22Rv1 (cell line): ENCODE measurements at regions not wholly inside any gene's neighbourhood (a gene's known extent, or its start where the extent isn't known, plus 50 kb on each side); places are given as distances from the start of the nearest gene placed in this dataset.

Experiments used
- H3K27ac ChIP-seq: fragments of 450-650 bp; 2 replicates; pipeline ENCODE4 v1.5.1; 2017
- ZFX ChIP-seq: fragments of 450-650 bp; IDR thresholded peaks from 2 replicates; pipeline ENCODE4 v1.6.1; 2017; ENCODE audit warnings: antibody characterized with exemption, borderline replicate concordance
- TF ChIP-seq, protein P1 (sequence below): fragments of 450-650 bp; IDR thresholded peaks from 2 replicates; pipeline ENCODE4 v1.5.1; 2017; ENCODE audit warnings: mild to moderate bottlenecking

DNA sequence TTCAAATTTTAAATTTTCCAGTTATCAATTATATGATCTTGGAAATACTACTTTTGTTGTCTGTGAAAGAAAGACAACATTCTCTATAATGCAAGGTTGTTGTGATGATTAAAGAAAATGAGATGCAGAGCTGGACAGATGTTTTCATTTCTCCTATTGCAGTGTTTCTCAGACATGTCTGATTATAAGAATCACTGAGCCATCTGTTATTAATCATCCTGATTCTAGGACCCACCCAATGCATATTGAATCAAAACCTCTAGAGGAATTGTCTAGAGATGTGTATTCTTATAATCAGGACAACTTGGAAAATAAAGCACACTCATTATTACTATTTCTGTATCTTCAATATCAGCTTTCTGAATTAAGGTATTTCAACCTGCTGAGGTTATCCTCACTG is 121.1 kb upstream of the ASTN2 start:
- TF ChIP-seq, protein P1, sequence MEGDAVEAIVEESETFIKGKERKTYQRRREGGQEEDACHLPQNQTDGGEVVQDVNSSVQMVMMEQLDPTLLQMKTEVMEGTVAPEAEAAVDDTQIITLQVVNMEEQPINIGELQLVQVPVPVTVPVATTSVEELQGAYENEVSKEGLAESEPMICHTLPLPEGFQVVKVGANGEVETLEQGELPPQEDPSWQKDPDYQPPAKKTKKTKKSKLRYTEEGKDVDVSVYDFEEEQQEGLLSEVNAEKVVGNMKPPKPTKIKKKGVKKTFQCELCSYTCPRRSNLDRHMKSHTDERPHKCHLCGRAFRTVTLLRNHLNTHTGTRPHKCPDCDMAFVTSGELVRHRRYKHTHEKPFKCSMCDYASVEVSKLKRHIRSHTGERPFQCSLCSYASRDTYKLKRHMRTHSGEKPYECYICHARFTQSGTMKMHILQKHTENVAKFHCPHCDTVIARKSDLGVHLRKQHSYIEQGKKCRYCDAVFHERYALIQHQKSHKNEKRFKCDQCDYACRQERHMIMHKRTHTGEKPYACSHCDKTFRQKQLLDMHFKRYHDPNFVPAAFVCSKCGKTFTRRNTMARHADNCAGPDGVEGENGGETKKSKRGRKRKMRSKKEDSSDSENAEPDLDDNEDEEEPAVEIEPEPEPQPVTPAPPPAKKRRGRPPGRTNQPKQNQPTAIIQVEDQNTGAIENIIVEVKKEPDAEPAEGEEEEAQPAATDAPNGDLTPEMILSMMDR: no peak
- TF ChIP-seq ZFX: no peak
- H3K27ac ChIP-seq: no peak overlapping the region

DNA sequence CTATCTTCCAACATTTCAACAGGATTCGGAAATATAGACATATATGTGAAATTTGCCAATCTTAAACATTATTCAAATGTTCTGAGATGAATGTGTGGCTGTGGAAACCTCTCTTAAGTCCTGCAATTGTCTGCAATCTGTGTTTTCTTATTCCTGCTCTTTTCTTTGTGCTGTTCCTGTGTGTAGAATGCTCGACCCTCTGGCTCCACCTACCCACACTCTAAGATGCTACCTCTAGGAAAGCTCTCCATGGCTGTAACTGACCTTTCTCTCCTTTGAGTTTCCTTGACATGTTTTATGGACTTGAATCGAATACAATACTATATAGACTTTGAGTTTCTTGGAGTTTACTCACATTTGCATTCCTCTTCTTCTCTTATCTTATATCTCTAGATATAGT is 120.6 kb upstream of the ASTN2 start:
- H3K27ac ChIP-seq: no peak overlapping the region
- TF ChIP-seq, protein P1: no peak
- no peak for TF ChIP-seq ZFX

DNA sequence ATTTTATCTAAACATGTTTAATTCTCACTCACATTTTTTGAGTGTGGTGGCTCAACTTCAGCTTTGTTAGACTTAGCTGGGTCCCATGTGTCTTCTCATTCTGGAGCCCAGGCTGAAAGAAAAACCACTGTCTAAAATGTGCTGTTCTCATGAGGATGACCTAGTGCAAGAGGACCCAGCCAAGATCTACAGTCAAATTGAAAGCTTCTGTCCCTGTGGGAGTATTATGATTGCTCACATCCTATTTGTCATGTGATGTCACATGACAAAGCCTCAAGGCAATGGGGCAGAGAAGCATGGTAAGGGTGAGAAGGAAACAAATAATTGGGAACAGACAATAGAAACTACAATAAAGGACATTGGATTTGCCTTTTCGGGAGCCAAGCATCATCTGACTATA is 113.4 kb upstream of the ASTN2 start:
- H3K27ac ChIP-seq: no peak overlapping the region
- TF ChIP-seq ZFX: no peak
- TF ChIP-seq, protein P1: no peak

DNA sequence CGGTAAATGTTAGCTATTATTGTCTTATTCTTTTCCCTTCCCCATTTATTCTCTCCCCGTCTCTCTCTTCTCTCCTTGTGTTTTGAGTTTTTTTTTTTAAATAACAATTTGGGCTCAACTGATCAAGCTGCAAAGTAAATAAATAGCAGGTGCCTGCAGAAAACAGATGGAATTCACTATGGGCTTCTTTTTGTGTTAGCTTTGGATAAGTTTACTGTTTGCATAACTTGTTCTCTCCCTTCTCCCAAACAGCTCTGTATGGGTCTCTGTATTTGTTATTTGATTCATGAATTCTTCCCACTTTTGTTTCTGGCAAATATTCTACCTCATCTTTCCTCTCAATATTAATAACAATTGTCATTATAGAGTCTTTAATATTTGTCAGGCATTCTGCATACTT is 111.8 kb upstream of the ASTN2 start:
- TF ChIP-seq, protein P1: no peak
- TF ChIP-seq ZFX: no peak
- H3K27ac ChIP-seq: no peak overlapping the region

DNA sequence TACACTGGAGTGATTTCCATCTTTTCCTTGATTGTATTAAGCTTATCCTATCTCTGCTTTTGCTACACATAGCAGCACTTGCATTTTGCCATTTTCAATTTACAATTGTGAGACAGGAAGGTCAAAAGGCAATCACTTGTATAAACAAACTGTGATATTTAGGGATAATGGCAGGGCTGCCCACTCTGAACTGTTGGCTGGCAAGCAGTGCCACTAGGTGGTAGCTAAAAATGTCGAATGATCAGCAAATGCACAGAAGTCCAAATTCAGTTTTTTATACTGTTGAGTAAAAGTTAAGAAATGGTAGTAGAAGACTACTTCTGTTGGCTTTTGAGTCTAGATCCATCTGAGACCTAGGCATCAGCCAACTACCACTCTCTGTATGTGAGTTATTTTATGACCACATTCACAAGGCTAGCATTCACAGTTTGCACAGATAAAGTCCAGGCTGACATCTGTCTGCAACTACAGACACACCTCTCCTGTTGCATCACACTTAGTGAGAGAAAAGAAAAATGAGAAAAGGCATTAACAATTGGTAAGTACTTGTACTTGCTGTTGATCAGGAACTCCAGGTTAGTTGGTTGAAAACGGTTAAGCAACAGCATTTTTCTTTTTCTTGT is 108.8 kb upstream of the ASTN2 start:
- TF ChIP-seq, protein P1: no peak
- no peak for TF ChIP-seq ZFX
- H3K27ac ChIP-seq: no peak overlapping the region

DNA sequence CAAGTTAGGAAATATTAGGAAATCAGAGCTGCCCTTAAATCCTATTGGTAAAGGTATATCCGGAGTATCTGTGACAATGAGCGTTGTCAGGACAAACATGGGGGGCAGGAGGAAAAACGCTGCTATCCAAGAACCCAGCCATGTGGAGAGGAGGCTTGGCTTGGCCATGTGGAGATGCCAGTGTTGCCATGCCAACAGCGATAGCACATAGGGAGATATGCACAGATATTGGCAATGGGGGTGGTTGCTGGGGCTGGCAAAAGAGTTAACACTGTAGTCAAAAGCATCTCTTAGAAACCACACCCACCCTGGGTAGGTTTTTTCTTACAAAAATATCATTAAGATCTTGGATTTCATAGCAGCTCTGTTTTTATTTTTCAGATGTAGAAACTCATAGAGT is 106.4 kb upstream of the ASTN2 start:
- TF ChIP-seq ZFX: no peak
- TF ChIP-seq, protein P1: no peak
- H3K27ac ChIP-seq: no peak overlapping the region

DNA sequence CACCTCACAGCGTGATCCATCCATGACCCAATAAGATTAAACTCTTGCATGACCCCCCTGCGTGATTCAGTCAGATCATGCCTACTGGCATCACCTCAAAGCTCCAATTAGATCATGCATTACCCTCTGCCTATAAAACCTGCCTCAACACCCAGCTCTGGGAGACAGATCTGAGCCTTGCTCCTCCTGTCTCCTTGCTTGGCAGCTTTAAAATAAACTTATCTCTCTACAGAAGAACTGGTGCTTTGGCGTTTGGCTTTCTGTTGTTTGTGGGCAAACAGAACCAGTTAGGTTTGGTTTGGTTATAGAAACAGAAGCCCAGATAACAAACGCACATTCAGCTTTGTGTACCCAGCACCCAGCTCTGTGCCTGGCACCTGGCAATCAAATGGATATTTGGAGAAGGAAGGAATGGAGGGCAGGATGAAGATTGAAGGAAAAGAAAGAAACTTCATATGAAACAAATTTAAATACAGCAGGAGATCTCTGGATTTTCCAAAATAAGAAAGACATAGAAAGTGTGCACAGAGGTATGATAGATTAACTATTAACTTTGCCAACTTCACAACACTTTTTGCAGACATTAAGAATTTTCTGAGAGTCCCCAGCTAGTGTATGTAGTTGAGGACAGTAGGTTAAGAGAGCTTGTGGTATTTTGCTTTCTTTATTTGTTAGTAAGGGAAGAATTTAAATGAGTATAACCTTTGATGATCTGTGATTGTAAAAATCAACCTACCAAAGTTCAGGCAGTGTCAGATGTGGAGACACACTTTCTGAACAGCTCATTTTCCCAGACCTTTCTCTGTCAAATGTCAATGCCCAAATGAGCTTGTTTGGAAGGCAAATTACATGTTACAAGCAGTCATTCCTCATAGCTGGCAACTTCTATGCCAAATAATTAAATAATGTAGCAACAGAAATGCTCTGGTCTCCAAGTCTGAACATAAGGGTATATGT is 102.1 kb upstream of the ASTN2 start:
- no peak for TF ChIP-seq ZFX
- TF ChIP-seq, protein P1: no peak

More for the DNA sequence above, 102.1 kb upstream of the ASTN2 start:
- H3K27ac ChIP-seq: no peak overlapping the region
